HG02642 (cell line): ENCODE measurements at regions not wholly inside any gene's neighbourhood (a gene's known extent, or its start where the extent isn't known, plus 50 kb on each side); places are given as distances from the start of the nearest gene placed in this dataset.
"Not testable (repeated sequence)": the region's sequence is repeated elsewhere in the genome, so short reads cannot be mapped to it uniquely, and the experiment has no call there.

Source experiments
- ATAC-seq: cut with Tn5 transposase; IDR thresholded peaks from one replicate; pipeline ENCODE4 v1.9.1; 2021; ENCODE audit warnings: mild to moderate bottlenecking; ENCODE audit not compliant: unreplicated experiment, poor library complexity

DNA sequence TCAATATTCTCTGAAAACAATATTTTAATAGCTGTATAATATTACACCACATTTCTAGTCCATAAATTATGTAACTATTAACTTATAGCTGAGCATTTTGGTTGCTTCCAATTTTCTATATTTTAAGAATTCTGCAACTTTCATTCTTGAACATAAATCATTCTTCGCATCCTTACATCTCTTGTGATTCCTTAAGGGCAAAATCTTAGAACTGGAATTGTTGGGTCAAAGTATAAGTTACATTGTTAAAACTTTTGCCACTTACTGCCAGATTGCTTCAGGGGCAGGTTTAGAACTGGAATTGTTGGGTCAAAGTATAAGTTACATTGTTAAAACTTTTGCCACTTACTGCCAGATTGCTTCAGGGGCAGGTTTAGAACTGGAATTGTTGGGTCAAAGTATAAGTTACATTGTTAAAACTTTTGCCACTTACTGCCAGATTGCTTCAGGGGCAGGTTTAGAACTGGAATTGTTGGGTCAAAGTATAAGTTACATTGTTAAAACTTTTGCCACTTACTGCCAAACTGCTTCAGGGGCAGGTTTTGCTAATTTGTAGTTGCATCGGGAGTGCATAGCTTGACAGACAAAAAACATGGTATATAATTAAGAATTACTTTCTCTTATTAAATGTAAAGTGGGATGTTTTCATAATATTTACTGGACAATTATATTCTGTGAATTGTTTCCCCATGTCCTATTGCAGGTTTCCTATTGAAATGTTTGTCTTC is 179.9 kb upstream of the OR13F1 start:
- ATAC-seq, result not testable (repeated sequence)

- ATAC-seq, result no peak
Measured at GRCh38 chr9:104326912-104327311, 177.2 kb upstream of the OR13F1 start.

DNA sequence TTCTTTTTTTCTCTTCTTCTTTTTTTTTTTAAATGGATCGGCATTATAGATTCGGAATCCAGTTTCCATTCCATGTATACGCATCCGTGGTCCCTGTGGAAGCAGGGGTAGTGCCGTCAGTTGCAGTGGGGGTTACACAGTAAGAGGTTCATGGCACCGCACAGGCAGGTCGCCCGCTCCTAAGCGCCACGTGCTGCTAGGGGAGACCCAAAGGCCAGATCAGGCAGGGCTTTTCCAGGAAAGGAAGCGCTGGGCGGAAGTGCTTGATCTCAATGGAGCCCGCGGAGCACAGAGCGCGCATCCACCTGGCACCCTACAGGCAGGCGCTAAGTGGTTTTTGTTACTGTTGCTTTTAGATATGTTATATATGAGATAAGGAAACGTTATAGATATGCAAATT is 174.8 kb upstream of the OR13F1 start:
- ATAC-seq, result no peak

GRCh38 chr9:104330841-104331240 is 173.2 kb upstream of the OR13F1 start:
- ATAC-seq, result no peak

DNA sequence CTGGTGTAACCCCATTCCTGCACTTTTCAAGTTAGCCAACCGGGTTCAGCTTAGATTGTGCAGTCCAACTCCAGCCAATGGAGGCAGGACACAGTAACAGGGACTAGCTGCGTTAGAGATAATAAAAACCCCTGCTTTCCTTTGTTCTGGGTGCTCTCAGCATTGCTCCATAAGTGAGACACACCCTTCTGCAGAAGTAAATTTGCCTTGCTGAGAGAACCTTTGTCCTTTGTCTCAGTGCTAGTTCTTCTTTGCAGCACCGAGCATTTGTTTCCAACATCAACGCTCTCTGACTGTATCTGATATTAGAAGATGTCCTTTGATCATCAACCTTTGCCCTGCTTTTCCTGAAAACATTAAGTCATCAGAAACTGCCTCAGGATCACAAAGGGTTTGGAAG is 169.5 kb upstream of the OR13F1 start:
- ATAC-seq, result no peak

- no peak for ATAC-seq
Measured at GRCh38 chr9:104339692-104340091, 164.4 kb upstream of the OR13F1 start.

- ATAC-seq, result no peak
Measured at GRCh38 chr9:104342552-104342951, 161.5 kb upstream of the OR13F1 start.

DNA sequence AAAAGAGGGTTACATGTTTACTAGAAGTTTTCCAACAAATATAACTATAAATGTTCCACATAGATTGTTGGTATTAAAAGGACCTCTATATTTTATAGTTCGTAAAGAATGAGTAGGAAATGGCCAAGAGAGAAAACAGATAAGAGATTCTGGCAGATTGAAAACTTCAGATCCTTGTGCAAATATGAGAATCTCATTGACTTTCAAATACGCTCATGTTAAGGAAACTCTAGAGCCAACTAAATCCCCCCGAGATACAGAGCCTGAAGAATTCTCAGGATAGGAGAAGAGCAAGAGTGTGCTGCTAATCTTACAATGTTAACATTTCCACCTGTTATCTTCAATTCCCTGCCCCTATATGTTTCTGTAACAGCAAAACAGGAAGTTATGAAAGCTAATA is 159.0 kb upstream of the OR13F1 start:
- ATAC-seq, result no peak

- ATAC-seq, result no peak
Measured at GRCh38 chr9:104350541-104350940, 153.5 kb upstream of the OR13F1 start.

- no peak for ATAC-seq
Measured at GRCh38 chr9:104351726-104352125, 152.3 kb upstream of the OR13F1 start.

DNA sequence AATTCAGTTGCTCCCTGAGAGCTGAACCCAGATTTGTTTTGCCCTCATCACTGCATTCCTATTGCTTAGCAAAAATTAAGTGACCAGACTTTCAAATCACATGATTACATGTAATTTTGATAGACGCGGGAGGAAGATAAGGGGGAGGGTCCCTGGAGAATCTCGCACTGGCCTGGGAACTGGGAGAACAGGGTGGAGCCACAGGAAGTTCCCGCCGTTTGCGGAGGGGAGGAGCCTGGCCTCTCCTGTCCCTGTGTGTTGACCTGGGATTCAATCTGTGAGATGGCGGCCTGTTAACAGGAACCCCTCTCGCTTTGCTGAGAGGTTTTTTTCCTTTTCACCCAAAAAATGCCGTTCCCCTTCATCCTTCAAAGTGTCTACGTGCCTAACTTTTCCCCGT is 142.9 kb upstream of the OR13F1 start:
- no peak for ATAC-seq

- no peak for ATAC-seq
Measured at GRCh38 chr9:104362912-104363472, 141.1 kb upstream of the OR13F1 start.

GRCh38 chr9:104367507-104367906 is 136.6 kb upstream of the OR13F1 start:
- no peak for ATAC-seq

DNA sequence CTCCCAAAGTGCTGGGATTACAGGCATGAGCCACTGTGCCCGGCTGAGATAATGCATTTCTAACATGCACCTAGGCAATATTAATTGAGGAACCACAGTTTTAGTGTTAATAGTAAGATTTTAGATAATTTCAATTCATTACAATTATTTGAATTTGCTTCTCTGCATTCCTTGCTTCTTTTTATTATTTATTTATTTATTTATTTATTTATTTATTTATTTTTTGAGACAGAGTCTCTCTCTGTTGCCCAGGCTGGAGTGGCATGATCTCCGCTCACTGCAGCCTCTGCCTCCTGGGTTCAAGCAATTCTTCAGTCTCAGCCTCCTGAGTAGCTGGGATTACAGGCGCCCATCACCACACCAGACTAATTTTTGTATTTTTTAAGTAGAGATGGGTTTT is 135.7 kb upstream of the OR13F1 start:
- not testable (repeated sequence) for ATAC-seq

- no peak for ATAC-seq
Measured at GRCh38 chr9:104374711-104375110, 129.4 kb upstream of the OR13F1 start.

GRCh38 chr9:104386013-104386412 is 118.0 kb upstream of the OR13F1 start:
- ATAC-seq, result no peak

- ATAC-seq, result peak; percentile 64
Measured at GRCh38 chr9:104386425-104387069, 117.5 kb upstream of the OR13F1 start.

- no peak for ATAC-seq
Measured at GRCh38 chr9:104388071-104388470, 116.0 kb upstream of the OR13F1 start.

- ATAC-seq, result no peak
Measured at GRCh38 chr9:104389341-104389740, 114.7 kb upstream of the OR13F1 start.

DNA sequence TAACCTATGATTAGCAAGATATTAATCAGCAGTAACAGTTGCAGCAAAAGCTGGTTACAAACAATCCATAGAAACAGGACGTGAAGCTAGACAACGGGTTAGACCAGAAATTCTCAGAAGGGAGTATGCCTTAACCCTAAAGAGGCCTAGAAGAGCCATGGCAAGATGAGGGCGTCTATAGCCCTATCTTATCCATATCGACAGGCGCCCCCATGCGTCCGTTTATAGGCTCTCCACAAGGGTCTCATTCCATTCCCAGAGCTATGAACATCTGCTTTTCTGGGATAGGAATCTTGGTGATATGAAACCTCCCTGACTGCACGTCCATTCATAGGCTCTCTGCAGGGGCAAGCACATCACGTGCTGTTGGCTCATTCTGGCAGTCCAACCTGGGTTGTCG is 109.2 kb upstream of the OR13F1 start:
- not testable (repeated sequence) for ATAC-seq

DNA sequence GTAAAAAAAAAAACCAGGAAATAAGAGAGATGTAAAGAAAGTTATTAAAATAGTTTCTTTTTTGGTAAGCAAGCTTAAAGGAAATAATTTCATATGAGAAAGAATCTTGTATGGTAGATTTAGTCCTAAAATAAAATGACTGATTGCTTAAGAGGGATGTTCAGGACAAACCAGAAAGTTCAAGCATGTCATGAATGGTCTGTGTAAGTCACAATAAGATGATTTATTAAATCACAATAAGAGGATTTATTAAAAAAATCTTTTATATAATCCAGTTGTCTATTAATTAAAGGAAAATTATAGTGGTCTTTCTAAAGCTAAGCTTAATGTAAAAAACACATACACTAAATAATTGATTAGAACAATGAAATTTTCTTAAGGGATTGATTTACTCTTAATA is 91.8 kb upstream of the OR13F1 start:
- ATAC-seq, result no peak

- no peak for ATAC-seq
Measured at GRCh38 chr9:104416470-104416869, 87.6 kb upstream of the OR13F1 start.
